HL-60 (cell line): ENCODE measurements at regions not wholly inside any gene's neighbourhood (a gene's known extent, or its start where the extent isn't known, plus 50 kb on each side); places are given as distances from the start of the nearest gene placed in this dataset.

Source experiments
- DNase-seq, 2 experiments: peaks; one replicate each; pipeline ENCODE4 v3.0.0-alpha.2; 2010 to 2020; ENCODE audit warnings: low read depth in 1 of 2, low spot score in 1 of 2
- H3K27ac ChIP-seq: fragments of 250-450 bp; sonication (Bioruptor Pico); replicated peaks from 2 replicates; pipeline ENCODE4 v1.5.1; 2020; ENCODE audit warnings: mild to moderate bottlenecking, moderate library complexity
- H3K27me3 ChIP-seq: fragments of 250-450 bp; sonication (Bioruptor Pico); 2 replicates; pipeline ENCODE4 v1.5.1; 2021; ENCODE audit warnings: mild to moderate bottlenecking, moderate library complexity; ENCODE audit not compliant: insufficient read depth, poor library complexity, severe bottlenecking
- H3K4me3 ChIP-seq: replicated peaks from 2 replicates; pipeline ENCODE4 v1.5.1; 2011; ENCODE audit warnings: mild to moderate bottlenecking, control low read depth, low read length; ENCODE audit not compliant: insufficient read depth
- CTCF ChIP-seq: IDR thresholded peaks from one replicate; pipeline ENCODE4 v1.5.1; 2011; ENCODE audit warnings: low read length, control low read depth, inconsistent platforms; ENCODE audit not compliant: insufficient read depth
- GABPA ChIP-seq: IDR thresholded peaks from 2 replicates; pipeline ENCODE4 v1.6.1; 2012; ENCODE audit warnings: low read depth
- POLR2AphosphoS5 ChIP-seq: IDR thresholded peaks from 2 replicates; pipeline ENCODE4 v1.6.1; 2012; ENCODE audit warnings: low read depth
- REST ChIP-seq: IDR thresholded peaks from 2 replicates; pipeline ENCODE4 v1.6.1; 2012; ENCODE audit warnings: low read depth; ENCODE audit not compliant: insufficient replicate concordance
- SPI1 ChIP-seq: IDR thresholded peaks from 2 replicates; pipeline ENCODE4 v1.6.1; 2012; ENCODE audit warnings: low read depth, mild to moderate bottlenecking, borderline replicate concordance

GRCh38 chr11:111001986-111002611 lies 243.4 kb upstream of the POU2AF2 start:
- TF ChIP-seq POLR2AphosphoS5 (no peak), CTCF (no peak), REST (no peak), SPI1 (no peak), GABPA (no peak)
- no peak for DNase-seq
- Histone ChIP-seq H3K4me3 (no peak overlapping the region), H3K27me3 (no peaks in the 10 kb centered on the region), H3K27ac (no peak overlapping the region)

- TF ChIP-seq CTCF (no peak), POLR2AphosphoS5 (no peak), SPI1 (no peak), GABPA (no peak), REST (no peak)
- no peak for DNase-seq
- H3K27me3 ChIP-seq = no peaks in the 10 kb centered on the region
- no peak overlapping the region for H3K4me3 ChIP-seq
- no peak overlapping the region for H3K27ac ChIP-seq
Measured at GRCh38 chr11:111001081-111001430, 244.5 kb upstream of the POU2AF2 start.

GRCh38 chr11:111000400-111001080 lies 245.0 kb upstream of the POU2AF2 start:
- no peak for DNase-seq
- H3K4me3 ChIP-seq = no peak overlapping the region
- no peak overlapping the region for H3K27ac ChIP-seq
- no peak for TF ChIP-seq GABPA
- TF ChIP-seq SPI1 = peak; percentile 23; the same call in 1 of the 2 replicates
- no peaks in the 10 kb centered on the region for H3K27me3 ChIP-seq

- no peak for DNase-seq
- no peak for TF ChIP-seq CTCF
- no peak for TF ChIP-seq REST
- TF ChIP-seq POLR2AphosphoS5 = no peak
- no peak for TF ChIP-seq GABPA
- TF ChIP-seq SPI1 = no peak
- Histone ChIP-seq H3K4me3 (no peak overlapping the region), H3K27ac (no peak overlapping the region), H3K27me3 (no peaks in the 10 kb centered on the region)
Measured at GRCh38 chr11:110992481-110992880, 253.0 kb upstream of the POU2AF2 start.
